Prostate gland (tissue), 2 donors: ENCODE measurements at regions not wholly inside any gene's neighbourhood (a gene's known extent, or its start where the extent isn't known, plus 50 kb on each side); places are given as distances from the start of the nearest gene placed in this dataset.
"Not testable (repeated sequence)": the region's sequence is repeated elsewhere in the genome, so short reads cannot be mapped to it uniquely, and the experiment has no call there.

Experiments
- DNase-seq: peaks from one replicate; pipeline ENCODE4 v3.0.0-alpha.2; 2019; ENCODE audit warnings: low spot score
- H3K27ac ChIP-seq, 2 donors: fragments of 200-600 bp; sonication (generic); 2 replicates each; pipeline ENCODE4 v1.5.1; 2017 to 2019
- H3K27me3 ChIP-seq: fragments of 200-600 bp; sonication (generic); replicated peaks from 2 replicates; pipeline ENCODE4 v1.5.1; 2019; ENCODE audit not compliant: insufficient read depth
- H3K36me3 ChIP-seq, 2 donors: fragments of 200-600 bp; sonication (generic); 1 replicate in 1 of 2; 2 replicates in 1 of 2; pipeline versions ENCODE4 v1.5.1 to v1.8.1; 2017 to 2019
- H3K4me1 ChIP-seq: fragments of 200-600 bp; sonication (generic); replicated peaks from 2 replicates; pipeline ENCODE4 v1.5.1; 2019
- H3K4me3 ChIP-seq, 2 donors: fragments of 200-600 bp; sonication (generic); 2 replicates each; pipeline ENCODE4 v1.5.1; 2017 to 2019
- H3K9me3 ChIP-seq: fragments of 200-600 bp; sonication (generic); 2 replicates; pipeline ENCODE4 v1.5.1; 2017
- POLR2A ChIP-seq: fragments of 450-650 bp; IDR thresholded peaks from one replicate; pipeline ENCODE4 v1.6.1; 2016; ENCODE audit warnings: antibody characterized with exemption, mild to moderate bottlenecking
- POLR2AphosphoS5 ChIP-seq: sonication (generic); formaldehyde crosslinking; IDR thresholded peaks from one replicate; pipeline ENCODE4 v1.6.1; 2017; ENCODE audit warnings: antibody characterized with exemption
- WGBS: methylation state at CpG from one replicate; pipeline ENCODE4 v1.1.5; 2018; 5-methylcytosine and 5-hydroxymethylcytosine counted together
- intact Hi-C: fragments of 100-400 bp; cut with DNase I; formaldehyde crosslinking; loops from one replicate; pipeline ENCODE4 v1.14.2; 2022
- TF ChIP-seq, protein P1 (sequence below), 4 experiments: fragments of 200-600 bp in 2 of 4; fragments of 450-650 bp in 2 of 4; sonication (generic) in 2 of 4; IDR thresholded peaks; 1 replicate in 3 of 4; 2 replicates in 1 of 4; pipeline ENCODE4 v1.5.1; 2016 to 2019; ENCODE audit warnings: antibody characterized with exemption in 4 of 4, mild to moderate bottlenecking in 2 of 4, moderate library complexity in 2 of 4

DNA sequence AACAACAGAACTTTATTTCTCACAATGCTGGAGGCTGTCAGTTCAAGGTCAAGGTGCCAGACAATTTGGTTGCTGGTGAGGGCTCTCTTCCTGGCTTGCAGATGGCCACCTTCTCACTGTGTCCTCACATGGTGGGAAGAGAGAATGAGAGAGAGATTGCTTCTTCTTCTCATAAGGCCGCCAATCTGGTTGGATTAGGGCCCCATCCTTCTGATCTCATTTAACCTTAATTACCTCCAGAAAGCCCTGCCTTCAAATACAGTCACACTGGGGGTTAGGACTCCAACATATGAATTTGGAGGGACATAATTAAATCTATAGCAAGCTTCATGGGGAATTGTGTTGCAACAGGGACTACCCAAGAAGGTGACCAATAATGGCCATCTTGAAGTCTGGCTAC is 110.2 kb downstream of the LHX2 start:
- no peaks in the 10 kb centered on the region for H3K4me1 ChIP-seq
- H3K27me3 ChIP-seq = peaks cover 2% of the 10 kb centered on the region
- no peak overlapping the region for H3K27ac ChIP-seq
- H3K4me3 ChIP-seq = no peak overlapping the region
- no peak for DNase-seq
- intact Hi-C loops = loop anchor here (10.0 kb wide), 1 partner anchor 273 kb away; no protein-coding TSS in a partner anchor
- 70% methylated on average over 1 of the region's 1 CpG for WGBS
- H3K9me3 ChIP-seq = no peaks in the 10 kb centered on the region
- TF ChIP-seq POLR2A (no peak), POLR2AphosphoS5 (no peak)
- TF ChIP-seq, protein P1, sequence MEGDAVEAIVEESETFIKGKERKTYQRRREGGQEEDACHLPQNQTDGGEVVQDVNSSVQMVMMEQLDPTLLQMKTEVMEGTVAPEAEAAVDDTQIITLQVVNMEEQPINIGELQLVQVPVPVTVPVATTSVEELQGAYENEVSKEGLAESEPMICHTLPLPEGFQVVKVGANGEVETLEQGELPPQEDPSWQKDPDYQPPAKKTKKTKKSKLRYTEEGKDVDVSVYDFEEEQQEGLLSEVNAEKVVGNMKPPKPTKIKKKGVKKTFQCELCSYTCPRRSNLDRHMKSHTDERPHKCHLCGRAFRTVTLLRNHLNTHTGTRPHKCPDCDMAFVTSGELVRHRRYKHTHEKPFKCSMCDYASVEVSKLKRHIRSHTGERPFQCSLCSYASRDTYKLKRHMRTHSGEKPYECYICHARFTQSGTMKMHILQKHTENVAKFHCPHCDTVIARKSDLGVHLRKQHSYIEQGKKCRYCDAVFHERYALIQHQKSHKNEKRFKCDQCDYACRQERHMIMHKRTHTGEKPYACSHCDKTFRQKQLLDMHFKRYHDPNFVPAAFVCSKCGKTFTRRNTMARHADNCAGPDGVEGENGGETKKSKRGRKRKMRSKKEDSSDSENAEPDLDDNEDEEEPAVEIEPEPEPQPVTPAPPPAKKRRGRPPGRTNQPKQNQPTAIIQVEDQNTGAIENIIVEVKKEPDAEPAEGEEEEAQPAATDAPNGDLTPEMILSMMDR (IDR thresholded peaks at IDR 0.05) = no peak
- no peaks in the 10 kb centered on the region for H3K36me3 ChIP-seq

GRCh38 chr9:124122321-124122720 is 110.8 kb downstream of the LHX2 start:
- no peaks in the 10 kb centered on the region for H3K9me3 ChIP-seq
- intact Hi-C loops = loop anchor here (10.0 kb wide), 1 partner anchor 272 kb away; no protein-coding TSS in a partner anchor
- peaks cover 2% of the 10 kb centered on the region for H3K27me3 ChIP-seq
- TF ChIP-seq, protein P1 (IDR thresholded peaks at IDR 0.05) = no peak
- TF ChIP-seq POLR2AphosphoS5 (no peak), POLR2A (no peak)
- 95% methylated on average over 1 of the region's 1 CpG for WGBS
- no peak overlapping the region for H3K4me3 ChIP-seq
- no peaks in the 10 kb centered on the region for H3K36me3 ChIP-seq
- no peak overlapping the region for H3K27ac ChIP-seq
- H3K4me1 ChIP-seq = no peaks in the 10 kb centered on the region
- no peak for DNase-seq

DNA sequence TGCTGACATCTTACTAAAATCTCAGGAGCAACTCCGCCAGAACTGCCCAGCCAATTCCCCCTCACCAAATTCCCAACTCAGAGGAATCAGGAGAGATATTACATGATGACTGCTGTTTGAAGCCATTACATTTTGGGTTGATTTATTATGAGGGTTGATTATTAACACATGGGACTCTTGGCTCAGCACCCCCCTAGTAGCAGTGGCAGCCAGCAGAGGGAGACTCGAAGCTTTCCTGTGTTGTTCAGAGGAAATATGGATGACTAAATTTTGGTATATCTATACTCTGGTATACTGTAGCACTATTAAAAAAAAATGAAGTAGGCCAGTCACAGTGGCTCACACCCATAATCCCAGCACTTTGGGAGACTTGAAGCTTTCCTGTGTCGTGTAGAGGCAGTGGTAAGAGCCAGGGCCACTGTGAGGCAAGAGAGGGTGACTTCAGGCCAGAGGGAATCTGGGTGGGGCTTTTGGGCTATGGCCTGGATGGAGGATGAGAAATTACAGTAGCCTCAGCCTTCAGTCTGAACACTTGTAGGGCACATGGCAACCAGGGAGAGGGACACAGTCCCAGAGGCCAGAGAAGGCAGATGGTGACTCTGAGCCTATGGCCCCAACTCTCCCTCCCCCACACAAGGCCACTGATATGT is 111.4 kb downstream of the LHX2 start:
- H3K27ac ChIP-seq = no peak overlapping the region
- WGBS = 67% methylated on average over 3 of the region's 3 CpGs
- peaks cover 2% of the 10 kb centered on the region for H3K27me3 ChIP-seq
- no peak overlapping the region for H3K4me3 ChIP-seq
- no peaks in the 10 kb centered on the region for H3K4me1 ChIP-seq
- no peak for DNase-seq
- H3K36me3 ChIP-seq = no peaks in the 10 kb centered on the region
- H3K9me3 ChIP-seq = no peaks in the 10 kb centered on the region
- intact Hi-C loops = loop anchor here (10.0 kb wide), 1 partner anchor 272 kb away; no protein-coding TSS in a partner anchor
- TF ChIP-seq POLR2A = no peak
- TF ChIP-seq, protein P1 (IDR thresholded peaks at IDR 0.05) = no peak
- TF ChIP-seq POLR2AphosphoS5 = no peak

GRCh38 chr9:124123621-124124020 is 112.1 kb downstream of the LHX2 start:
- DNase-seq, H3K9me3 ChIP-seq, H3K36me3 ChIP-seq, H3K27me3 ChIP-seq, H3K4me3 ChIP-seq, H3K27ac ChIP-seq, H3K4me1 ChIP-seq: not testable (repeated sequence)
- intact Hi-C loops = loop anchor here (10.0 kb wide), 1 partner anchor 271 kb away; no protein-coding TSS in a partner anchor
- whole genome bisulfite sequencing = 71% methylated on average over 1 of the region's 1 CpG

DNA sequence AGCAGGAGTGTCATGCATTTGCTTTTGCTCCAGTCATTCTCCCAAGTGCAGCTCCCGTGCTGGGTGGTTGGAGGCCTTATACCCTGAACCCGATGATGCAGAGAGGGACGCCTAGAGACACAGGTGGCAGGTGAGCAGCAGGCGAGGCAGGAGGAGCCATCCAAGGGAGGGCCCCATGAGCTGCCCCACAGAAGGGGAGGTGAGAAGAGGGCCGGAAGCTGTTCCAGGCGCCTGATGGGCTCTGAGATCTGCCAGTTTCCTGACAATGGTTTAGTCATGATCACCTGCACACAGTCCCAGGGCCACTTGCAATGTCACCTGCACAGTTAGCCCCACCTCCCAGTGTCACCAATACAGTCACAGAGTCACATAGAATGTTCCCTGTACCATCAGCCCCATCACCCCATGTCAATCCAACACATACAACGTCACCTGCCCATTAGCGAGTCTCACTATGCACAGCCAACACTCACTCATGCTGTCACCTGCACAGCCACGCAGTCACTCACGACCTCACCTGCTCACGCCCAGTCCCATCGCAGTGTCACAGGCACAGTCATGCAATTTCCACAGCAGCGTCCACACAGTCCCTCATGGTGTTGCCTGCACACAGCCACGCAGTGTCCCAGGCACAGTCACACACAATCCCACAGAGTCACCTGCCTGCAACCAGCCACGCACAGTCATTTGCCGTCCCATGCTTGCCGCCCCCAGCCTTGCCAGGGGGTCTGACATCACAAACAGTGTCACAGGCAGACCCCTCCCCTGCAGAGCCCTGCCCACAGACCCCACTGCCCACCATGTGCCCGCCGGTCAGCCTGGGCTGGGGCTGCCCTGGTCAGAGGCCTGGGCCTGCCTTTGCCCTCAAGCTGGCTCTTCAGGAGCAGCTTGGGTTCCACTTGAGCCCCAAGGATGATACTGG is 113.4 kb downstream of the LHX2 start:
- peaks cover 2% of the 10 kb centered on the region for H3K27me3 ChIP-seq
- H3K4me1 ChIP-seq = no peaks in the 10 kb centered on the region
- H3K36me3 ChIP-seq = no peaks in the 10 kb centered on the region
- 77% methylated on average over 19 of the region's 19 CpGs for WGBS
- no peak overlapping the region for H3K27ac ChIP-seq
- H3K4me3 ChIP-seq = no peak overlapping the region
- no peak for TF ChIP-seq POLR2A
- TF ChIP-seq POLR2AphosphoS5 = no peak
- TF ChIP-seq, protein P1 (IDR thresholded peaks at IDR 0.05) = no peak
- no peaks in the 10 kb centered on the region for H3K9me3 ChIP-seq
- intact Hi-C loops = loop anchor here (5.0 to 10.0 kb wide), 2 partner anchors 270 to 412 kb away; no protein-coding TSS in a partner anchor
- DNase-seq = no peak
